ENCODE measurements at regions not wholly inside any gene's neighbourhood (a gene's known extent, or its start where the extent isn't known, plus 50 kb on each side); places are given as distances from the start of the nearest gene placed in this dataset.

GRCh38 chr12:17640615-17641014, 449.4 kb downstream of the RERGL start:
- Histone ChIP-seq H3K4me1 (ENCODE audit: insufficient read depth, low read length) (peaks cover 5% of the 10 kb centered on the region), H3K9me3 (ENCODE audit: control insufficient read depth in 1 of 2, low read length in 2 of 2) (no peaks in the 10 kb centered on the region), H3K4me3 (ENCODE audit: low read length in 2 of 2) (no peak overlapping the region), H3K36me3 (ENCODE audit: insufficient read depth, low read length) (no peaks in the 10 kb centered on the region), H3K27me3 (ENCODE audit: insufficient read depth, low read length) (no peaks in the 10 kb centered on the region), H3K27ac (ENCODE audit: low read depth, low read length) (no peak overlapping the region)
- ChIA-PET CTCF (ENCODE audit: partially characterized antibody) (interaction anchor here (2.1 kb wide), 1 partner anchor 10 kb away, joined by 5 read pairs; no protein-coding TSS in a partner anchor), POLR2A (ENCODE audit: partially characterized antibody) (no interaction called here)
- H3K27ac Mint-ChIP-seq = no peak overlapping the region
- peaks cover 0 to 7% (median 3%) of the 10 kb centered on the region in 4 donors for H3K4me1 Mint-ChIP-seq
- intact Hi-C loops (cut with micrococcal nuclease) = no loop called here
- H3K4me3 Mint-ChIP-seq = no peak overlapping the region
- DNase-seq = no peak
- H3K27me3 Mint-ChIP-seq = no peaks in the 10 kb centered on the region
- H3K9me3 Mint-ChIP-seq = no peaks in the 10 kb centered on the region
- no peaks in the 10 kb centered on the region for H3K36me3 Mint-ChIP-seq

GRCh38 chr12:17618831-17619230, 471.2 kb downstream of the RERGL start:
- ChIA-PET CTCF (ENCODE audit: partially characterized antibody) (no interaction called here), POLR2A (ENCODE audit: partially characterized antibody) (no interaction called here)
- H3K27me3 Mint-ChIP-seq = no peaks in the 10 kb centered on the region
- H3K4me3 ChIP-seq (ENCODE audit: low read length in 2 of 2) = no peak overlapping the region
- no peak overlapping the region for H3K27ac Mint-ChIP-seq
- no peaks in the 10 kb centered on the region for H3K9me3 ChIP-seq (ENCODE audit: control insufficient read depth in 1 of 2, low read length in 2 of 2)
- H3K36me3 ChIP-seq (ENCODE audit: insufficient read depth, low read length) = no peaks in the 10 kb centered on the region
- DNase-seq = no peak
- no peaks in the 10 kb centered on the region for H3K4me1 Mint-ChIP-seq
- intact Hi-C loops (cut with micrococcal nuclease) = no loop called here
- H3K27ac ChIP-seq (ENCODE audit: low read depth, low read length) = no peak overlapping the region
- H3K4me1 ChIP-seq (ENCODE audit: insufficient read depth, low read length) = no peaks in the 10 kb centered on the region
- no peaks in the 10 kb centered on the region for H3K36me3 Mint-ChIP-seq
- no peaks in the 10 kb centered on the region for H3K27me3 ChIP-seq (ENCODE audit: insufficient read depth, low read length)
- H3K9me3 Mint-ChIP-seq = peaks cover 0 to 21% (median 10%) of the 10 kb centered on the region in 8 donors
- H3K4me3 Mint-ChIP-seq = no peak overlapping the region

- H3K4me3 Mint-ChIP-seq = no peak overlapping the region
- intact Hi-C loops (cut with micrococcal nuclease) = no loop called here
- Histone ChIP-seq H3K27me3 (ENCODE audit: insufficient read depth, low read length) (no peaks in the 10 kb centered on the region), H3K27ac (ENCODE audit: low read depth, low read length) (no peak overlapping the region), H3K36me3 (ENCODE audit: insufficient read depth, low read length) (no peaks in the 10 kb centered on the region), H3K4me3 (ENCODE audit: low read length in 2 of 2) (no peak overlapping the region), H3K9me3 (ENCODE audit: control insufficient read depth in 1 of 2, low read length in 2 of 2) (no peaks in the 10 kb centered on the region), H3K4me1 (ENCODE audit: insufficient read depth, low read length) (no peaks in the 10 kb centered on the region)
- CTCF ChIA-PET (ENCODE audit: partially characterized antibody) = no interaction called here
- DNase-seq = no peak
- no peaks in the 10 kb centered on the region for H3K27me3 Mint-ChIP-seq
- POLR2A ChIA-PET (ENCODE audit: partially characterized antibody) = no interaction called here
- no peaks in the 10 kb centered on the region for H3K36me3 Mint-ChIP-seq
- no peak overlapping the region for H3K27ac Mint-ChIP-seq
- H3K9me3 Mint-ChIP-seq = peaks cover 0 to 9% (median 0%) of the 10 kb centered on the region in 8 donors
- no peaks in the 10 kb centered on the region for H3K4me1 Mint-ChIP-seq
Measured at GRCh38 chr12:17609701-17610100, 480.3 kb downstream of the RERGL start.

GRCh38 chr12:17609153-17609552, 480.8 kb downstream of the RERGL start:
- H3K36me3 Mint-ChIP-seq = no peaks in the 10 kb centered on the region
- H3K4me3 Mint-ChIP-seq = no peak overlapping the region
- H3K4me1 ChIP-seq (ENCODE audit: insufficient read depth, low read length) = no peaks in the 10 kb centered on the region
- no peak overlapping the region for H3K4me3 ChIP-seq (ENCODE audit: low read length in 2 of 2)
- POLR2A ChIA-PET (ENCODE audit: partially characterized antibody) = no interaction called here
- H3K9me3 Mint-ChIP-seq = peaks cover 0 to 9% (median 0%) of the 10 kb centered on the region in 8 donors
- intact Hi-C loops (cut with micrococcal nuclease) = no loop called here
- DNase-seq = no peak
- no peak overlapping the region for H3K27ac Mint-ChIP-seq
- H3K27ac ChIP-seq (ENCODE audit: low read depth, low read length) = no peak overlapping the region
- no peaks in the 10 kb centered on the region for H3K27me3 Mint-ChIP-seq
- no peaks in the 10 kb centered on the region for H3K36me3 ChIP-seq (ENCODE audit: insufficient read depth, low read length)
- H3K9me3 ChIP-seq (ENCODE audit: control insufficient read depth in 1 of 2, low read length in 2 of 2) = no peaks in the 10 kb centered on the region
- no peaks in the 10 kb centered on the region for H3K4me1 Mint-ChIP-seq
- H3K27me3 ChIP-seq (ENCODE audit: insufficient read depth, low read length) = no peaks in the 10 kb centered on the region
- CTCF ChIA-PET (ENCODE audit: partially characterized antibody) = no interaction called here

GRCh38 chr12:17595111-17595510, 494.9 kb downstream of the RERGL start:
- Histone ChIP-seq H3K9me3 (ENCODE audit: control insufficient read depth in 1 of 2, low read length in 2 of 2) (peaks cover 0 to 3% of the 10 kb centered on the region in 2 donors), H3K27ac (ENCODE audit: low read depth, low read length) (no peak overlapping the region), H3K4me3 (ENCODE audit: low read length in 2 of 2) (no peak overlapping the region), H3K36me3 (ENCODE audit: insufficient read depth, low read length) (no peaks in the 10 kb centered on the region), H3K4me1 (ENCODE audit: insufficient read depth, low read length) (no peaks in the 10 kb centered on the region), H3K27me3 (ENCODE audit: insufficient read depth, low read length) (no peaks in the 10 kb centered on the region)
- no peak overlapping the region for H3K27ac Mint-ChIP-seq
- intact Hi-C loops (cut with micrococcal nuclease) = no loop called here
- no peak for DNase-seq
- POLR2A ChIA-PET (ENCODE audit: partially characterized antibody) = no interaction called here
- H3K27me3 Mint-ChIP-seq = no peaks in the 10 kb centered on the region
- CTCF ChIA-PET (ENCODE audit: partially characterized antibody) = no interaction called here
- no peak overlapping the region for H3K4me3 Mint-ChIP-seq
- no peaks in the 10 kb centered on the region for H3K36me3 Mint-ChIP-seq
- no peaks in the 10 kb centered on the region for H3K4me1 Mint-ChIP-seq
- peaks cover 0 to 11% (median 3%) of the 10 kb centered on the region in 8 donors for H3K9me3 Mint-ChIP-seq

GRCh38 chr12:17593715-17594406, 496.1 kb downstream of the RERGL start:
- POLR2A ChIA-PET (ENCODE audit: partially characterized antibody) = no interaction called here
- CTCF ChIA-PET (ENCODE audit: partially characterized antibody) = no interaction called here
- no peaks in the 10 kb centered on the region for H3K27me3 Mint-ChIP-seq

GRCh38 chr12:17592472-17592871, 497.5 kb downstream of the RERGL start:
- Mint-ChIP-seq H3K4me1 (no peaks in the 10 kb centered on the region), H3K9me3 (peaks cover 0 to 15% (median 5%) of the 10 kb centered on the region in 8 donors), H3K36me3 (no peaks in the 10 kb centered on the region), H3K27ac (no peak overlapping the region), H3K27me3 (no peaks in the 10 kb centered on the region), H3K4me3 (no peak overlapping the region)
- POLR2A ChIA-PET (ENCODE audit: partially characterized antibody) = no interaction called here
- Histone ChIP-seq H3K27ac (ENCODE audit: low read depth, low read length) (no peak overlapping the region), H3K9me3 (ENCODE audit: control insufficient read depth in 1 of 2, low read length in 2 of 2) (peaks cover 0 to 3% of the 10 kb centered on the region in 2 donors), H3K4me1 (ENCODE audit: insufficient read depth, low read length) (no peaks in the 10 kb centered on the region), H3K36me3 (ENCODE audit: insufficient read depth, low read length) (no peaks in the 10 kb centered on the region), H3K4me3 (ENCODE audit: low read length in 2 of 2) (no peak overlapping the region), H3K27me3 (ENCODE audit: insufficient read depth, low read length) (no peaks in the 10 kb centered on the region)
- no peak for DNase-seq
- CTCF ChIA-PET (ENCODE audit: partially characterized antibody) = no interaction called here
- intact Hi-C loops (cut with micrococcal nuclease) = no loop called here

More at GRCh38 chr12:17593715-17594406, 496.1 kb downstream of the RERGL start:
- Mint-ChIP-seq H3K9me3 (peaks cover 0 to 12% (median 5%) of the 10 kb centered on the region in 8 donors), H3K4me3 (no peak overlapping the region), H3K4me1 (no peaks in the 10 kb centered on the region), H3K36me3 (no peaks in the 10 kb centered on the region), H3K27ac (no peak overlapping the region)
- no peak for DNase-seq
- Histone ChIP-seq H3K27ac (ENCODE audit: low read depth, low read length) (no peak overlapping the region), H3K9me3 (ENCODE audit: control insufficient read depth in 1 of 2, low read length in 2 of 2) (peaks cover 0 to 3% of the 10 kb centered on the region in 2 donors), H3K36me3 (ENCODE audit: insufficient read depth, low read length) (no peaks in the 10 kb centered on the region), H3K4me1 (ENCODE audit: insufficient read depth, low read length) (no peaks in the 10 kb centered on the region), H3K4me3 (ENCODE audit: low read length in 2 of 2) (no peak overlapping the region), H3K27me3 (ENCODE audit: insufficient read depth, low read length) (no peaks in the 10 kb centered on the region)
- intact Hi-C loops (cut with micrococcal nuclease) = no loop called here

All from CD4-positive, alpha-beta memory T cell (primary cell).